Activated CD4-positive, alpha-beta T cell treated with anti-CD3 and anti-CD28 coated beads for 1 hour (primary cell): ENCODE measurements at regions not wholly inside any gene's neighbourhood (a gene's known extent, or its start where the extent isn't known, plus 50 kb on each side); places are given as distances from the start of the nearest gene placed in this dataset.
"Not testable (repeated sequence)": the region's sequence is repeated elsewhere in the genome, so short reads cannot be mapped to it uniquely, and the experiment has no call there.

ENCODE experiments used
- DNase-seq: peaks from one replicate; pipeline ENCODE4 v3.0.0-alpha.2; 2020

- DNase-seq = no peak
These were observed 51.2 kb upstream of the PRR5 start for GRCh38 chr22:44650806-44651205.

DNA sequence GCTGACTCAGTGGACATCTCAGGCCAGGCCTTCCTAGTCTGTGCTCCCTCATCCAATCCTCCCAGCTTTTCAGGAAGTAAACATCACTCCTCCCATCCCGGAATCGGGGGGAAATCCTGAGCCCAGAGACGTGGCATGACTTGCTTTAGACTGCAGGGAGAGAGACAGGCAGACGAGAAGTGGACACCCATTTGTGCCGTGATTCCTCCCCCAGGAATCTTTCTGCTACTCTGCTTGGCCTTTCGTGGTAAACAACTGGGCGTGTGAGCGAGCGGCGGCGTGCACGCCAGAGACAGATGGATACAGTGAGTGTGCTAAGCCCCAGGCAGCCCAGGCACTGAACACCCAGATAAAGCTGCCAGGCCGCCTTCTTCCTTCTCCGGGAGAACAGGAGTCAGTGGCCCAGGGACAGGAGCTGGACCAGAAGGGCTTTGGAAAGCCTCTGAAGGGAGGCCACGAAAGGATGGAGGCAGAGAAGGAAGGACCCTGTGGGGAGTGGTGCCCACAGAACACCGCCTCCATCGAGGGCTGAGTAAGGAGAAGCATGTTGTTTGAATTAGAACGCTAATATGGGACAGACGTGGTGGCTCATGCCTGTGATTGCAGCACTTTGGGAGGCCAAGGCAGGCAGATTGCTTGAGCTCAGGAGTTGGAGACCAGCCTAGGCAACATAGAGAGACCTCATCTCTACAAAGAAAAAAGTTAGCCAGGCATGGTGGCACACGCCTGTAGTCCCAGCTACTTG, 53.0 kb upstream of the PRR5 start:
- DNase-seq = no peak

GRCh38 chr22:44648085-44648820, 53.8 kb upstream of the PRR5 start:
- DNase-seq = no peak

GRCh38 chr22:44647141-44647540, 54.9 kb upstream of the PRR5 start:
- DNase-seq = no peak

GRCh38 chr22:44646668-44647067, 55.3 kb upstream of the PRR5 start:
- DNase-seq = no peak

DNA sequence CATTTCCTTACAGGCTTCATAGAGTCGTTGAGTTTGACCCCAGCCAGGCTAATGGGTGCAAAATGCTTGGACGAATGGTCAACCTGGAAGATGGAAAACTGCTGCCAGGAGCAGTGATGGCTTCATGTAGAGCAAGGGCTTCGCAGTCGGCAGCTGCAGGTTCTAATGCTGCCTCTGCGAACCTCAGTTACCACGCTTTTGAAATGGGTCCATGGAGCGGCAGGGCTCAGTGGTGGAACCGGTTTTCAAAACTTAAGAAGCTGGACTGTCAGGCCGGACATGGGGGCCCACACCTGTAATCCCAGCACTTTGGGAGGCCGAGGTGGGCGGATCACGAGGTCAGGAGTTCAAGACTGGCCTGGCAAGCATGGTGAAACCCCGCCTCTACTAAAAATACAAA, 55.9 kb upstream of the PRR5 start:
- DNase-seq = no peak

- DNase-seq = no peak
These were observed 56.5 kb upstream of the PRR5 start for GRCh38 chr22:44645531-44645930.

DNA sequence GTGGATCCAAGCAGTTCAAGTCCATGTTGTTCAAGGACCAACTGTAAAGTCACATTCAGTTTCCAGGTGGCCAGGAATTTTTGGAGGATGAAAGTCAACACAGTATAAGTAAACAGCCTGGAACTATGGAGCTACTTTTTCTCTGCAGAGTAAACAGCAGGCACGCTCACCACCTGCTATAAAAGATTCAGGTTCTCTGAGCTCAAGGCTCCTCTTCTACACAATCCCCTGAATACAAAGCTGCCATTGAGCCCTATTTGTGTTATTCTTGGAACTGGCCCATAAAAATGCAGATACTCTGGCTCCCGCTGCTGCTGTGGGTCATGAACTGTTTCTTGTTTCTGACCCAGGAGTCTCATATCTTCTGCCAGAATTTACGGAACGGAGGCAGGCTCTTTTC, 56.9 kb upstream of the PRR5 start:
- DNase-seq = no peak

DNA sequence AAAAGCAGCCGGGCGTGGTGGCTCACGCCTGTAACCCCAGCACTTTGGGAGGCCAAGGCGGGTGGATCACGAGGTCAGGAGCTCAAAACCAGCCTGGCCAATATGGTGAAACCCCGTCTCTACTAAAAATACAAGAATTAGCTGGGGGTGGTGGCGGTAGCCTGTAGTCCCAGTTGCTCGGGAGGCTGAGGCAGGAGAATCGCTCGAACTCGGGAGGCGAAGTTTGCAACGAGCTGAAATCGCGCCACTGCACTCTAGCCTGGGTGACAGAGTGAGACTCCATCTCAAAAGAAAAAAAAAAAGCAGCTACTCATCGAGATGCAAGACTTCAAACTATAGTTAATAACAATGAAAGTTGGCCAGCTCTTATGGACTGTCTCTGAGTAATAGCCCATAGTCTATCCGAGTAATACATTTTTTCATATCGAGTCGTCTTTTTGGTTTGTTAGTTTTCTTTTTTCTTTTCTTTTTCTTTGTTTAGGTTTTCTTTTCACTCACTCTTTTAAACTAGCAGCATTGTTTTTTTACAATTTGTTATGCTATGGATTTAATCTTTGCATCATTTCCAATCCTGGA, 58.4 kb upstream of the PRR5 start:
- DNase-seq = not testable (repeated sequence)

DNA sequence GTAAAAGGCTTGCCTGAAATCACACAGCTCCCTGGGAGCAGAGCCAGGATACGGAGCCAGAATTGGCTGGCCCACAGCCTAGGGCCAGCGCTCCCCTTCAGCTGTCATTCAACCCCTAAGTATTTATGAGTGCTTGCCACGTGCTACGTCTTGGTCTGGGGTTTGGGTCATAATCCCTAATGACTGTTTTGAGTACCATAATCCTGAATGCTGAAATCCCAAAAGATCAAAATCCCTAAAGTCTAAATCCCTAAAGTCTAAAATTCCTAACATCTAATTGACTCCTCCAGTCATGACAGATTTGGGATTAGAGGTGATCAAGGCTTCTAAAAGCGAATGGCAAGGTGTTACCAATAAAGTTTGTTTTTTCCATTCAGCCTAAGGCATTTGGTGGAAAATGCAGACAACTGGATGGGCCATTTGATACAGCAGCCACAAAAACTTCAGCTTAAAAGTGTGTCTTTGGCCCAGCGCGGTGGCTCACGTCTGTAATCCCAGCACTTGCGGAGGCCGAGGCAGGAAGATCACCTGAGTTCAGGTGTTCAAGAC, 59.8 kb upstream of the PRR5 start:
- no peak for DNase-seq

- no peak for DNase-seq
These were observed 61.3 kb upstream of the PRR5 start for GRCh38 chr22:44640618-44641155.

DNA sequence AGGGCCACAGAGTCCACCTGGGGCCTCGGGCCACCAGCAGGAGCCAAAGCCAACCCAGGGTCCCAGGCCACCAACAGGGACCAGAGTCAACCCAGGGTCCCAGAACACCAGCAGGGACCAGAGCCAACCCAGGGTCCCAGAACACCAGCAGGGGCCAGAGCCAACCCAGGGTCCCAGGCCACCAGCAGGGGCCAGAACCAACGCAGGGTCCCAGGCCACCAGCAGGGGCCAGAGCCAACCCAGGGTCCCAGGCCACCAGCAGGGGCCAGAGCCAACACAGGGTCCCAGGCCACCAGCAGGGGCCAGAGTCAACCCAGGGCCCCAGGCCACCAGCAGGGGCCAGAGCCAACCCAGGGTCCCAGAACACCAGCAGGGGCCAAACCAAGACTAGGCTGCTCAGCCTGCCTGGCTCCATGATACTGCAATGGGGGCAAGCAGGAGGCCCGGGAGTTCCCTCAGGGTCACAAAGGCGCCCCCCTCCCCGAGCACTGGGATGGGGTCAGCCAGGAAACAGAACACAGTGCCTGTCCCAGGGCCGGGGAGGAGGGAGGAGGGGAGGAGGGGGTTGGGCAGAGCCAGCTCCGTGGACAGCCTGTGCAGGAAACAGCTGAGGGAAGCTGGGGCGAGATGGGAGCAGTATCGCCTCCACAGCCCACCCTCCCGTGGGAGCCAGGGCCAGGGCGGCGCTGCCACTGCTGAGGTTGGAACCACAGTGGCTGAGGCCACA, 62.0 kb upstream of the PRR5 start:
- no peak for DNase-seq

GRCh38 chr22:44638971-44639760, 62.8 kb upstream of the PRR5 start:
- DNase-seq = no peak

DNA sequence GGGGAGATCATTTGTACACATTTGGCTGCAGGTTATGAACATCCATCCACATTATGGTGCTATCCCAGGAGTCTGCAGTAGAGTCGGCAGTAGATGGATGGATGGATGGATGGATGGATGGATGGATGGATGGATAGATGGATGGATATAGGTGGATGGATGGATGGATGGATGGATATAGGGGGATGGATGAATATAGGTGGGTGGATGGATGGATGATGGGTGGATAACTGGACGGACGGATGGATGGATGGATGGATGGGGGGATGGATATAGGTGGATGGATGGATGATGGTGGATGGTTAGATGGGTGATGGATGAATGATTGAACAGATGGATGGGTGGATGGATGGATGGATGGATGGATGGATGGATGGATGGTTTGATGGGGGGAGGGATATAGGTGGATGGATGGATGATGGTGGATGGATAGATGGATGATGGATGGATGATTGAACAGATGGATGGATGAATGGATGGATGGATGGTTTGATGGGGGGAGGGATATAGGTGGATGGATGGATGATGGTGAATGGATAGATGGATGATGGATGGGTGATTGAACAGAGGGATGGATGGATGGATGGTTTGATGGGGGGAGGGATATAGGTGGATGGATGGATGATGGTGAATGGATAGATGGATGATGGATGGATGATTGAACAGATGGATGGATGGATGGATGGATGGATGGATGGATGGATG, 65.3 kb upstream of the PRR5 start:
- DNase-seq = not testable (repeated sequence)

DNA sequence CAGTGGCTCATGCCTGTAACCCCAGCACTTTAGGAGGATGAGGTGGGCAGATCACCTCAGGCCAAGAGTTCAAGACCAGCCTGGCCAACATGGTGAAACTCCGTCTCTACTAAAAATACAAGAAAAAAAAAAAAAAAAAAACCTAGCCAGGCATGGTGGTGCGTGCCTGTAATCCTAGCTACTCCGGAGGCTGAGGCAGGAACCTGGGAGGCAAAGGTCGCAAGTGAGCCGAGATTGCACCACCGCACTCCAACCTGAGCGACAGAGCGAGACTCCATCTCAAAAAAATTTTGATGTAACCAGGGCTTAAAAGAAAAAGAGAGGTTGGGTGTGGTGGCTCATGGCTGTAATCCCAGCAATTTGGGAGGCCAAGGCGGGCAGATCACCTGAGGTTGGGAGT, 66.4 kb upstream of the PRR5 start:
- DNase-seq = not testable (repeated sequence)

DNA sequence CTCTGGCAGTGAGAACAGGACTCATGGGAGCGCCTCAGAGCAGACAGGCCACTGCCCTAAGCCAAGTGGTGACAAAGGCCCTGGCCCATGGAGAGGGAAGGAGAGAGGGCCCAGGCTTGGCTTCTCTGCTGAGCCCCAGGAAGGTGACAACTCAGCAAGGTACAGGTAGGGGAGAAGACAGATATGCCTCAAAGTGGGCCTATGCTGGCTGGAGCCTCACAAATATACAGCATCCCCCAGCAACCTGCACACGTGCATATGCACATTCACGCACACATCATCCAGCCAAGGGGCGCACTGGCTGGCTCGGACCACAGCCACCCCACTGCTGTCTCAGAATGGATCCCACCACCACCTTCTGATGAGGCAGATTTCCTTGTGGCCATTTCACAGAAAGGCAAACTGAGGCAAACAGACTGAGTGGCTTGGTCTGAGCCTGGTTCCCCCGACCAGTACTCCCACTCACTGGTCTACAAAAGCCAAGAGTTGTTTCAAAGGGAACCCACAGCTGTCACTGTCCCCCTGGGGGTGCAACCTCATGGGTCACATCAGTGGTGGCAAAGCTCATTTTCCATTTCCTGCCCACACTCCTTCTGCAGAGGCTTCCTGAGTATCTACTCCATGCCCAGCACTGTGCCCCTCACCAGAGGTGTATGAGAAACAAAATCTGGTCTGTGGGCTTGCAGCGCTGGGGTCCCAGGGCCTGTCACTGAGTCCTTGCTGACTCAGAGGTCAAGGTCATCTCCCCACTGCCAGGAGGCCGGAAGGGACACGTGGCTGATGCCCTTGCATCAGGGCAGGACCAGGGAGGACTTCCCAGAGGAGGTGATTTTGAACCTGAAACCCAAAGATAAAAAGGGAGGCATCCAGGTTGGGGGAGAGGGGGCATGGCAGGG, 67.3 kb upstream of the PRR5 start:
- no peak for DNase-seq

- no peak for DNase-seq
These were observed 68.4 kb upstream of the PRR5 start for GRCh38 chr22:44633647-44634046.

- DNase-seq = no peak
These were observed 69.2 kb upstream of the PRR5 start for GRCh38 chr22:44632541-44633396.

DNA sequence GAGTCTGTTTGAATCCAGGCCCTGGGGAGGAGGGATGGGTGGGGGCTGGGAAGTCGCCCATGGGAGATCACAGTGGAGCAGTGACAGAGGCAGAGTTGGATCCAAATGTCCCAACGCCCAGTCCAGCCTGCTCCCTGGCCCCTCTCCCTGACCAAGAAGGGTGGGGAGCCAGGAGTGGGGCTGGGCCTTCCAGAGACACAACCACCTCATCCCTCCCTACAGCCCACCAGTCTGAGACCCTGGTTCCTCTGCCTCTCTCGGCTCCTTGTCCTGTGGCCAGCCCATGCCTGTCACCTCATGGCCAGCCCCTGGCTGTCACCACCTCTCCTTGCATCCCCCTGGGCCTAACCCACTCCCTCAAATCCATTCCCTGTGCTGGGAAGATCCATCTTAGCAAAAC, 71.2 kb upstream of the PRR5 start:
- no peak for DNase-seq
